HG02588 (cell line): ENCODE measurements at regions not wholly inside any gene's neighbourhood (a gene's known extent, or its start where the extent isn't known, plus 50 kb on each side); places are given as distances from the start of the nearest gene placed in this dataset.

Experiments
- ATAC-seq: cut with Tn5 transposase; IDR thresholded peaks from one replicate; pipeline ENCODE4 v1.9.1; 2021; ENCODE audit warnings: mild to moderate bottlenecking, moderate library complexity; ENCODE audit not compliant: unreplicated experiment

GRCh38 chr12:77724367-77724957 lies 106.2 kb upstream of the NAV3 start:
- ATAC-seq: no peak

- no peak for ATAC-seq
Observed at GRCh38 chr12:77723308-77723707, 107.4 kb upstream of the NAV3 start.

- no peak for ATAC-seq
Observed at GRCh38 chr12:77722536-77722935, 108.2 kb upstream of the NAV3 start.

GRCh38 chr12:77720258-77720657 lies 110.4 kb upstream of the NAV3 start:
- ATAC-seq: no peak

- ATAC-seq: no peak
Observed at GRCh38 chr12:77710209-77710608, 120.5 kb upstream of the NAV3 start.

- ATAC-seq: no peak
Observed at GRCh38 chr12:77697126-77697525, 133.6 kb upstream of the NAV3 start.

- no peak for ATAC-seq
Observed at GRCh38 chr12:77696183-77696582, 134.5 kb upstream of the NAV3 start.

GRCh38 chr12:77689510-77690086 lies 141.1 kb upstream of the NAV3 start:
- ATAC-seq: no peak

- ATAC-seq: no peak
Observed at GRCh38 chr12:77687321-77687720, 143.4 kb upstream of the NAV3 start.

- no peak for ATAC-seq
Observed at GRCh38 chr12:77686760-77687159, 143.9 kb upstream of the NAV3 start.

- no peak for ATAC-seq
Observed at GRCh38 chr12:77685901-77686300, 144.8 kb upstream of the NAV3 start.

- ATAC-seq: peak; percentile 73
Observed at GRCh38 chr12:77685112-77685511, 145.6 kb upstream of the NAV3 start.

GRCh38 chr12:77682488-77682887 lies 148.2 kb upstream of the NAV3 start:
- ATAC-seq: no peak

- ATAC-seq: no peak
Observed at GRCh38 chr12:77681726-77682125, 149.0 kb upstream of the NAV3 start.

- ATAC-seq: no peak
Observed at GRCh38 chr12:77679686-77680085, 151.0 kb upstream of the NAV3 start.

GRCh38 chr12:77678621-77679020 lies 152.1 kb upstream of the NAV3 start:
- ATAC-seq: no peak

- ATAC-seq: no peak
Observed at GRCh38 chr12:77667101-77667500, 163.6 kb upstream of the NAV3 start.

- no peak for ATAC-seq
Observed at GRCh38 chr12:77648716-77649115, 182.0 kb upstream of the NAV3 start.

GRCh38 chr12:77645966-77646598 lies 184.6 kb upstream of the NAV3 start:
- ATAC-seq: peak; percentile 73

GRCh38 chr12:77644915-77645605 lies 185.6 kb upstream of the NAV3 start:
- no peak for ATAC-seq

GRCh38 chr12:77642246-77642645 lies 188.4 kb upstream of the NAV3 start:
- no peak for ATAC-seq

GRCh38 chr12:77640356-77640755 lies 190.3 kb upstream of the NAV3 start:
- ATAC-seq: no peak
